ENCODE measurements at regions not wholly inside any gene's neighbourhood (a gene's known extent, or its start where the extent isn't known, plus 50 kb on each side); places are given as distances from the start of the nearest gene placed in this dataset.
"Not testable (repeated sequence)": the region's sequence is repeated elsewhere in the genome, so short reads cannot be mapped to it uniquely, and the experiment has no call there.

- Histone ChIP-seq H3K27me3 (ENCODE audit: control insufficient read depth, insufficient read depth, low read length) (no peaks in the 10 kb centered on the region), H3K27ac (ENCODE audit: low read depth, low read length) (no peak overlapping the region), H3K4me1 (ENCODE audit: control insufficient read depth, insufficient read depth, low read length) (no peaks in the 10 kb centered on the region), H3K36me3 (ENCODE audit: control insufficient read depth, insufficient read depth, low read length) (no peaks in the 10 kb centered on the region), H3K9me3 (ENCODE audit: control insufficient read depth, insufficient read depth, low read depth, low read length) (no peaks in the 10 kb centered on the region), H3K4me3 (ENCODE audit: low read depth, low read length) (no peak overlapping the region), H3K9ac (ENCODE audit: low read length) (no peak overlapping the region)
Observed at GRCh38 chr4:132759199-132759780, 389.8 kb upstream of the PCDH10 start.

DNA sequence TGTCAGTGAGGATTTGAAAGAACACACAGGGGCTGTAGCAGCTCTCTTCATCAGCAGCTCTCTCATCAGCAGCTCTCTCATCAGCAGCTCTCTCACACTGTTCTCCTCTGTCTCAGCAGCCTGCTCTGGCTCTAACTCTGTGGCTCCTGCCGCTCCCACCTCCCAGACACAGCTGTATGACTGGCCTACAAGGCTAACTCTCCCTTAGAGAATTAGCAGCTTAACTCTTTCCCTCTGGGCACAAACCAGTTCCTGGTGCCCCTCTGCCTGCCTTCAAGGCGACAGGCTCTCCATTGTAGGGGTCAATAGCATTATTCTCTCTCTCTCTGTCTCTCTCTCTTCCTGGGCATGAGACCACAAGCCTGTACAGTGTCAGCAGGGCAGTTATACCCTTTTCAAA, 385.6 kb upstream of the PCDH10 start:
- H3K27me3 ChIP-seq (ENCODE audit: control insufficient read depth, insufficient read depth, low read length): no peaks in the 10 kb centered on the region
- H3K9ac ChIP-seq (ENCODE audit: low read length): no peak overlapping the region
- no peak overlapping the region for H3K4me3 ChIP-seq (ENCODE audit: low read depth, low read length)
- H3K9me3 ChIP-seq (ENCODE audit: control insufficient read depth, insufficient read depth, low read depth, low read length): no peaks in the 10 kb centered on the region
- no peaks in the 10 kb centered on the region for H3K4me1 ChIP-seq (ENCODE audit: control insufficient read depth, insufficient read depth, low read length)
- H3K36me3 ChIP-seq (ENCODE audit: control insufficient read depth, insufficient read depth, low read length): no peaks in the 10 kb centered on the region
- no peak overlapping the region for H3K27ac ChIP-seq (ENCODE audit: low read depth, low read length)

DNA sequence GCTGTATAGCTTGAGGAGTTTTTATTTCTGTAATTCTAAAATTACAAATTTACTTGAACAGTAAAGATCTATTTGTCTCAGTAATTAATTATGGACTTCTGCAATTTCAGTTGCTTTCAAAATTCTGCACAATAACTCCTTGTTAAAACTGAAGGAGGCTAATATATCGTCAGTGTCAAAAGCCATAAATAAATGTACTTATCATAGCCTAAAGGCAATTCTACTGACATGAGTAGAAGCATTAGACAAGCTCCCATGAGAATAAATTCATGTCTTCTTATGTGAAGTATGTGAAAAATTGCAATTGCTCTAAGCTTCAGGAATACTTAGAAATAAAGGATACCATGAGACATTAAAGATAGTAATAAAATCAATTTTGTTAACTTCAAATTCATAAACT, 381.2 kb upstream of the PCDH10 start:
- Histone ChIP-seq H3K36me3 (ENCODE audit: control insufficient read depth, insufficient read depth, low read length) (no peaks in the 10 kb centered on the region), H3K9ac (ENCODE audit: low read length) (no peak overlapping the region), H3K4me1 (ENCODE audit: control insufficient read depth, insufficient read depth, low read length) (no peaks in the 10 kb centered on the region), H3K27ac (ENCODE audit: low read depth, low read length) (no peak overlapping the region), H3K4me3 (ENCODE audit: low read depth, low read length) (no peak overlapping the region), H3K9me3 (ENCODE audit: control insufficient read depth, insufficient read depth, low read depth, low read length) (no peaks in the 10 kb centered on the region), H3K27me3 (ENCODE audit: control insufficient read depth, insufficient read depth, low read length) (no peaks in the 10 kb centered on the region)

DNA sequence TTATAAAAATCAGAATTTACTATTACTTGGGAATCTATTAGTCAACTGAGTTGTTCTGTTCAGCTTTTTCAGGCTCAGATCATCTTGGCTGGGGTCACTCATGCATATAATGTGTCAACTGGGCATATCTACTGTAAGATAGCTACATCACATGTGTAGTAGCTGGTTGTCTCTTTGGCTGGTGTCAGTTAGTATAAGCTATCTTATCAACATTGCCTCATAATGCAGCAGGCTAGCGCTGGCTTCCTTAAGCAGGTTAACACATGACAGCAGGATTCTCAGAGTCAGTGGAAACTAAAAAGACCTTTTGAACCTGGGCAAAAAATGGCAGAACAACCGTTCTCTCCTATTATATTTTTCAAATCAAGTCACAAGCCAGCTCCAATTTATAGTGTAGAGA, 378.3 kb upstream of the PCDH10 start:
- no peak overlapping the region for H3K27ac ChIP-seq (ENCODE audit: low read depth, low read length)
- no peaks in the 10 kb centered on the region for H3K9me3 ChIP-seq (ENCODE audit: control insufficient read depth, insufficient read depth, low read depth, low read length)
- no peak overlapping the region for H3K4me3 ChIP-seq (ENCODE audit: low read depth, low read length)
- H3K4me1 ChIP-seq (ENCODE audit: control insufficient read depth, insufficient read depth, low read length): no peaks in the 10 kb centered on the region
- H3K9ac ChIP-seq (ENCODE audit: low read length): no peak overlapping the region
- no peaks in the 10 kb centered on the region for H3K36me3 ChIP-seq (ENCODE audit: control insufficient read depth, insufficient read depth, low read length)
- H3K27me3 ChIP-seq (ENCODE audit: control insufficient read depth, insufficient read depth, low read length): no peaks in the 10 kb centered on the region

GRCh38 chr4:132792310-132792709, 356.8 kb upstream of the PCDH10 start:
- no peak overlapping the region for H3K4me3 ChIP-seq (ENCODE audit: low read depth, low read length)
- no peak overlapping the region for H3K27ac ChIP-seq (ENCODE audit: low read depth, low read length)
- H3K36me3 ChIP-seq (ENCODE audit: control insufficient read depth, insufficient read depth, low read length): no peaks in the 10 kb centered on the region
- H3K27me3 ChIP-seq (ENCODE audit: control insufficient read depth, insufficient read depth, low read length): no peaks in the 10 kb centered on the region
- H3K9ac ChIP-seq (ENCODE audit: low read length): no peak overlapping the region
- no peaks in the 10 kb centered on the region for H3K4me1 ChIP-seq (ENCODE audit: control insufficient read depth, insufficient read depth, low read length)
- no peaks in the 10 kb centered on the region for H3K9me3 ChIP-seq (ENCODE audit: control insufficient read depth, insufficient read depth, low read depth, low read length)

- Histone ChIP-seq H3K9me3 (ENCODE audit: control insufficient read depth, insufficient read depth, low read depth, low read length) (no peaks in the 10 kb centered on the region), H3K27ac (ENCODE audit: low read depth, low read length) (no peak overlapping the region), H3K9ac (ENCODE audit: low read length) (no peak overlapping the region), H3K27me3 (ENCODE audit: control insufficient read depth, insufficient read depth, low read length) (no peaks in the 10 kb centered on the region), H3K4me3 (ENCODE audit: low read depth, low read length) (no peak overlapping the region), H3K36me3 (ENCODE audit: control insufficient read depth, insufficient read depth, low read length) (no peaks in the 10 kb centered on the region), H3K4me1 (ENCODE audit: control insufficient read depth, insufficient read depth, low read length) (no peaks in the 10 kb centered on the region)
Observed at GRCh38 chr4:132797856-132798255, 351.2 kb upstream of the PCDH10 start.

DNA sequence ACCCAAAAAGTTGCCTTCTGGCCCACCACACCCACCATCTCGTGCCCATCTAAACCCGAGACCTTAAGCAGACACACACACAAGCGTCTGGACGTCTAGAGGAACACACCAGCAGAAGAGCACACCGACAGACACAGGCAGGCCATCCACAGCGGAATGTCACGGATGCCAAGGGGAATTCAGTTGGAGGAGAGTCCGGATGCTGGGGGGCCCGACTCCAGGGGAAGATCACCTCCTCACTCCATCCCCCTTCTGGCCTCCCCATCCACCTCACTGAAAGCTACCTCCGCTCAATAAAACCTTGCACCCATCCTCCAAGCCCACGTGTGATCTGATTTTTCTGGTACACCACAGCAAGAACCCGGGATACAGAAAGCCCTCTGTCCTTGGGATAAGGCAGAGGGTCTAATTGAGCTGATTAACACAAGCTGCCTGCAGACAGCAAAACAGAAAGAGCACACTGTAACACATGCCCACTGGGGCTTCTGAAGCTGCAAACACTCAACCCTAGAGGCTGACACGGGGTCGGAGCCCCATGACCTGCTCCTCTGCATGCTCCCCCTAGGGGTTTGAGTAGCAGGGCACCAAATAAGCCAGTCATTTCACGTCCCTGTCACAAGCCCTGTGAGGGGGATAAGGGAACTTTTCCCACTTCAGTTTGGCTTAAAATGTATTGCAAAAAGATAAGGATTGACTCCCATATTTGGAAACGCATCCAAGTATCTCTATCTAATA, 339.6 kb upstream of the PCDH10 start:
- Histone ChIP-seq H3K4me3 (ENCODE audit: low read depth, low read length) (no peak overlapping the region), H3K27me3 (ENCODE audit: control insufficient read depth, insufficient read depth, low read length) (no peaks in the 10 kb centered on the region), H3K4me1 (ENCODE audit: control insufficient read depth, insufficient read depth, low read length) (no peaks in the 10 kb centered on the region), H3K36me3 (ENCODE audit: control insufficient read depth, insufficient read depth, low read length) (no peaks in the 10 kb centered on the region), H3K9ac (ENCODE audit: low read length) (no peak overlapping the region), H3K27ac (ENCODE audit: low read depth, low read length) (no peak overlapping the region), H3K9me3 (ENCODE audit: control insufficient read depth, insufficient read depth, low read depth, low read length) (no peaks in the 10 kb centered on the region)

- H3K9me3 ChIP-seq (ENCODE audit: control insufficient read depth, insufficient read depth, low read depth, low read length); H3K36me3 ChIP-seq (ENCODE audit: control insufficient read depth, insufficient read depth, low read length); H3K27me3 ChIP-seq (ENCODE audit: control insufficient read depth, insufficient read depth, low read length); H3K4me3 ChIP-seq (ENCODE audit: low read depth, low read length); H3K9ac ChIP-seq (ENCODE audit: low read length); H3K27ac ChIP-seq (ENCODE audit: low read depth, low read length); H3K4me1 ChIP-seq (ENCODE audit: control insufficient read depth, insufficient read depth, low read length): not testable (repeated sequence)
Observed at GRCh38 chr4:132813061-132813460, 336.0 kb upstream of the PCDH10 start.

GRCh38 chr4:132818091-132818490, 331.0 kb upstream of the PCDH10 start:
- H3K4me3 ChIP-seq (ENCODE audit: low read depth, low read length): peak overlapping the region; percentile 44
- no peaks in the 10 kb centered on the region for H3K36me3 ChIP-seq (ENCODE audit: control insufficient read depth, insufficient read depth, low read length)
- no peaks in the 10 kb centered on the region for H3K4me1 ChIP-seq (ENCODE audit: control insufficient read depth, insufficient read depth, low read length)
- H3K9ac ChIP-seq (ENCODE audit: low read length): peak overlapping the region; percentile 49
- H3K27ac ChIP-seq (ENCODE audit: low read depth, low read length): no peak overlapping the region
- no peaks in the 10 kb centered on the region for H3K9me3 ChIP-seq (ENCODE audit: control insufficient read depth, insufficient read depth, low read depth, low read length)
- H3K27me3 ChIP-seq (ENCODE audit: control insufficient read depth, insufficient read depth, low read length): no peaks in the 10 kb centered on the region

- Histone ChIP-seq H3K27ac (ENCODE audit: low read depth, low read length) (no peak overlapping the region), H3K36me3 (ENCODE audit: control insufficient read depth, insufficient read depth, low read length) (no peaks in the 10 kb centered on the region), H3K9me3 (ENCODE audit: control insufficient read depth, insufficient read depth, low read depth, low read length) (no peaks in the 10 kb centered on the region), H3K4me3 (ENCODE audit: low read depth, low read length) (no peak overlapping the region), H3K27me3 (ENCODE audit: control insufficient read depth, insufficient read depth, low read length) (no peaks in the 10 kb centered on the region), H3K4me1 (ENCODE audit: control insufficient read depth, insufficient read depth, low read length) (no peaks in the 10 kb centered on the region), H3K9ac (ENCODE audit: low read length) (no peak overlapping the region)
Observed at GRCh38 chr4:132823419-132823818, 325.7 kb upstream of the PCDH10 start.

DNA sequence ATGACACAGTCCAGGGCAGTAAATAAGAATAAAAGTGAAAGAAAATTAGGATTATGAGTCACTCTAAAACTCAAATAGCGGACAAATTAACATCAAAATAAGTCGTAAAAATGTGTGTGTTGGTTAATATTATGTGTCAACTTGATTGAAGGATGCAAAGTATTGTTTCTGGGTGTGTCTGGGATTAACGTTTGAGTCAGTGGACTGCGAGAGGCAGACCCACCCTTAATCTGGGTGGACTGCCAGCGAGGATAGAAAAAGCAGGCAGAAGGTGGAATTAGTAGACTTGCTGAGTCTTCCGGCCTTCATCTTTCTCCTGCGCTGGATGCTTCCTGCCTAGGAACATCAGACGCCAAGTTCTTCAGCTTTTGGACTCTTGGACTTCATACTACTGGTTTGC, 324.3 kb upstream of the PCDH10 start:
- no peaks in the 10 kb centered on the region for H3K4me1 ChIP-seq (ENCODE audit: control insufficient read depth, insufficient read depth, low read length)
- H3K27ac ChIP-seq (ENCODE audit: low read depth, low read length): no peak overlapping the region
- no peak overlapping the region for H3K4me3 ChIP-seq (ENCODE audit: low read depth, low read length)
- no peaks in the 10 kb centered on the region for H3K27me3 ChIP-seq (ENCODE audit: control insufficient read depth, insufficient read depth, low read length)
- no peak overlapping the region for H3K9ac ChIP-seq (ENCODE audit: low read length)
- no peaks in the 10 kb centered on the region for H3K9me3 ChIP-seq (ENCODE audit: control insufficient read depth, insufficient read depth, low read depth, low read length)
- no peaks in the 10 kb centered on the region for H3K36me3 ChIP-seq (ENCODE audit: control insufficient read depth, insufficient read depth, low read length)

Data from HUES6 (cell line).